Peyer's patch (tissue), 4 donors: ENCODE measurements at regions not wholly inside any gene's neighbourhood (a gene's known extent, or its start where the extent isn't known, plus 50 kb on each side); places are given as distances from the start of the nearest gene placed in this dataset.

Experiments used
- CTCF ChIP-seq, 6 experiments: fragments of 450-650 bp in 4 of 6; fragments of 200-600 bp in 2 of 6; sonication (generic) in 1 of 6; IDR thresholded peaks; one replicate each; pipeline ENCODE4 v1.5.1; 2017 to 2019; ENCODE audit warnings: antibody characterized with exemption in 6 of 6, mild to moderate bottlenecking in 3 of 6, moderate library complexity in 1 of 6
- POLR2A ChIP-seq, 2 donors: fragments of 450-650 bp; IDR thresholded peaks; one replicate each; pipeline ENCODE4 v1.5.1; 2017; ENCODE audit warnings: antibody characterized with exemption in 2 of 2, mild to moderate bottlenecking in 2 of 2, moderate library complexity in 2 of 2

GRCh38 chr3:170717410-170718402 is 131.8 kb upstream of the SLC7A14 start:
- TF ChIP-seq POLR2A (IDR thresholded peaks at IDR 0.05) = no peak
- no peak for TF ChIP-seq CTCF (IDR thresholded peaks at IDR 0.05)
